DMS 273 (cell line): ENCODE measurements at regions not wholly inside any gene's neighbourhood (a gene's known extent, or its start where the extent isn't known, plus 50 kb on each side); places are given as distances from the start of the nearest gene placed in this dataset.
"Not testable (repeated sequence)": the region's sequence is repeated elsewhere in the genome, so short reads cannot be mapped to it uniquely, and the experiment has no call there.

Experiments used
- DNase-seq: peaks from one replicate; lab custom pipeline; 2025; ENCODE audit not compliant: unreplicated experiment; lab: John Stamatoyannopoulos, UW

DNA sequence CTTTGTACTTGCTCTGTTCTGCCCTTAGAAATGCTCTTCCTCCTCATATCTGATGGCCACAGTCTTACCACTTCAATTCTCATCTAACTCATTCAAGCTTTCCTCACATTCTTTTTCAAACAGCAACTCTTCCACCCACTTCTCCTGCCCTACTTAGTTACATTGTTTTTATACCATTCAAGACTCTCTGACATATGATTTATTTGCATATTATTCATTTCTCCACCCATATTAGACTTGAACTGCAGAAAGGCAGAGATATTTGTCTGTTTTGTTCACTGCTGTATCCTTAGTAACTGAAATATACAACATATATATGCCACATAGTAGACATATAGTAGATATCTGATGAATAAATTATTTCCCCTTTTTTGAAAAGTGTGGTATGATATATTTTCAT is 95.5 kb upstream of the DCN start:
- no peak for DNase-seq

DNA sequence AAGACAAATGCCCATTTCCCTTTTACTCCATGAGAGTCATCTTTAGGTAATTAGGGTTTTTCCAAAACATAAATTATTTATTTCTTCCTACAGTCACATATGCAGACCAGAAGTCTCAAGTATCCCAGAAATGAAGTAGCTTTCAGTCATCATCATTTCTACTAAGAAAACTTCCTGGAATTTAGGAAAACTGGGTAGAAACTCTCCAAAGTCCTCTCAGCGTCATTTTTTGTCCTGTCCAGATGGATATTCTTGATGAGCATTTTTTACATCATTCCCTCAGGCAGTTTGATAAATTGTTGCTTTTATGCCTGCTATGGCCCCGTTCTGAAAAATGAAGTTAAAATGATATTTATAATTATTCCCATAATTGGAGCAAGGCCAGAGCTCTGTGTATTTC is 93.9 kb upstream of the DCN start:
- DNase-seq: no peak

DNA sequence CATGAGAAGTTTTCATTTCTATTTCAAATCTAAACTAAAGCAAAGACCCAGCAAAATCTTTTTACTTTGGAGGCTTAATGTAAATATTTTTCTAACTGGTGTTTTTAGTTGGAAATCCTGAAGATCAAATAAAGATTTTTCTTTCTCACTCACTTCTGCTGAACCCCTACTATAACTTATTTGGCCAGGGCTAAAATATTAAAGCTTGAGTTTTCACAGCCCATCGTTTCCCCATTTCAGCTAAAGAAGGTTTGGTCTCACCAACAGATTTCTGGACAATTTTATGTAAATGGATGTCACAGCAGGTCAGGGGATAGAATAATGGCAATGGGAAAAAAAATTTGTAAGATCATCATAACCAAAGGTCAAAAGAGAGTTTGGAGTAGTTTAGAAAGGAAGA is 92.7 kb upstream of the DCN start:
- peak; percentile 23 for DNase-seq

DNA sequence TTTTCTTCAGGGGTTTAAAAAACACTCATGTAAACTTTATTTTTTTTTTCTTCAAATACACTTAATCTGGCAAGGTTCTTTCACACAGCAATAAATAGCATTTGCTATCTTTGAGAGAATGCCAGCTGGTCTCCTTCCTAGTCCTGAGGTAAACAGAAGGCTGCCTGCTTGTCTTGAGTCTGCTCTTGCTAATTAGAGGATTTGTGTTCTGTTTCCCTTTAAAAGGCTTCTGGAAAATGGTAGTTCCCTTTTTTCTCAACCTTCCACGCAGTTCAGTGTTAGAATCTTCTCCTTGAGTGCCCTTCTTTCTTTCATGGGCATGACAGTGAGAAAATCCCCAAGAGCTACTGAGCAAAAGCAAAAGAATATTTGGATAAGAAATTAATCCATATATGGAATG is 92.3 kb upstream of the DCN start:
- DNase-seq: peak; percentile 70

DNA sequence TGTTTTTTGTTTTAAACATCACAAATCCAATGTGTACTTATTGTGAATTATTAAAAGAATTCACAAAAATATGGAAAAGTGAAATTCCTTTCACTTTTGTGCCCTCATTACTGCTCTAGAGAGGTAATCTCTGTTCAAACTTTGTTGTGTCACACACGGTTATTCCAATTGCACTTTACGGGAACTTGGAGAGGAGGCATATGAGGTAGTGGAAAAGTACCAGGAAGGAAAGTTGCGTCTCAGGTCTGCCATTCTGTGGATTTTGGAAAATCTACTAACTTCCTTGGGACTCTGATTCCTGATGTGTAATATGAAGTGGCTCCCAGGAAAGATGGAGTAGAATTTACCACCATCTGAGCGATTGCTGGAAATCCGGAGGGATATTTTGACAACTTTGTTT is 90.9 kb upstream of the DCN start:
- DNase-seq: no peak

DNA sequence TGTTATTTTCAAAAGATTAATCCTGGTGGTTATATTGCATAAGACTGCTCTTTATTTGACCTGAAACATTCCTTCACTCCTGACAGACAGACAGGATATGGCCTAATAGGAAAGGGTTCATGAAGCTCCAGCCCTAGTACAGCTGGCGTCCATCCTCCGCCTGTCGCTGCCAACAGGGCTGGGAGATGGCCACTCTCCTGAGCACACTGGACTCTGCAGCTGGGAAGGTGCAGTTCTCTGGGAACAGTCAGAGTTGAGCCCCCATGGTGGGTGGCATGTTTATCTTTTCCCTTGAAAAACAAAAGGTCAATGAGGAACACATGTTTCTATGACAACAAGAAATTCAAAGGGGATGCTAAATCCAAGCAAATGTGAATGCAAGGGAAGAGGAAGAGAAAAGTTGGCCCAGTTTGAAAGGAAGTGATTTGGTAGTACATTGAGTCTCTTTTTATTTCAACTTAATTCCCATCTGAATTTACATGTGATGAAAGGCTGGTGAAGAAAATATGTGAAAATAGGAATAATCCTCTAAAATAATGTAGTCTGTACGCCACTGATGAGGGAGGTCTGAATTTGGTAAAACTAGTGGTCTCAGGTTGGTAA is 89.9 kb upstream of the DCN start:
- no peak for DNase-seq

DNA sequence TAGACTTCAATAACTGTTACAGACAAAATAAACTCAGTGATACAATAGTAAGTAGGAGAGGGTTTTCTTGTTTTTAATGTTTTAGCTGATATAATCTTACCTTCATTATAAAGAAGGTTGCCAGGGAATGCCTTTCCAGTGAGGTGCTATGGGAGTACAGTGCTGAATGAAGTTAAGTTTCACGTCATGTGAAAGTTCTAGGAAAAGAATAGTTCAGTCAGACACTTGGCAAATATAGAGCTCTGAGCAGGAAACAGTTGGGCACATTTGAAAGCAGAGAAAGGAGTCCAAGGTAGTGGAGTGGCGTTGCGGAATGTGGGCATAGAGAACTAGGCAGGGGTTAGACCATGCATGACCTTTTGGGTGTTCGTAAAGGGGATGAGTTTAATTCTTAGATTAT is 88.6 kb upstream of the DCN start:
- DNase-seq: no peak

DNA sequence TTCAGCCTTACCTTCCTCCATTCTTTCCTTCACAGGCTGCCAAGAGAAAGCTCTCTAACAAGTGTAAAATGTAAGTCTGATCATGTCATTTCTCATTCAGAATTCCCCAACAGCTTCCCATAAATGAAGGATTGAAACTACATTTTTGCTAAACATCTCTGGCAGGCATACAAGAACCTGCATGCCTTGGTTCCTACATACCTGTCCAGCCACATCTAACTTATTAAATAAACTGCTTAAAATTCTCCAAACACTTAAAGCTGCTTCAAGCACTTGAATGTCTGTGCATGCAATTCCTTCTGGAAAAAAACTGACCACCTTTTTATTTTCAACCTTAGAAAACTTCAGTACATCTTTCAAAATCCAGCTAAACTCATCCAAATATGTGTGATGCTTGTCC is 84.4 kb upstream of the DCN start:
- no peak for DNase-seq

DNA sequence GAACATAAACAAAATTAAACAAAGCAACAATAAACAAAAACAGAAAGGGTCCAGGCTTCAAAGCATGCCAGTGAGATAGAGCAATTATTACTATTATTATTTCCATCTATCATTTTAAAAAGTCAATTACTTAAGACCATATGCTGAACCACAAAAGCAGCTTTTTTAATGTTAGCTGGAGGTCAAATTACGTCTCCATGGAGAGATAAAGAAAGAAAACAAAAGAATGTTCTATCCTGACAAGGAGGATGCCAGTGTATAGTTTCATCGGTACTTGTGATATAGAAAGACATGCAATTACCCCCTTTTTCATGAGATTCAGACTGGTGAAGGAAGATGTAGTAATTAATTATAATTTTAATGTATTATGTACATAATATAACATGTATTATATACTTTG is 81.6 kb upstream of the DCN start:
- no peak for DNase-seq

DNA sequence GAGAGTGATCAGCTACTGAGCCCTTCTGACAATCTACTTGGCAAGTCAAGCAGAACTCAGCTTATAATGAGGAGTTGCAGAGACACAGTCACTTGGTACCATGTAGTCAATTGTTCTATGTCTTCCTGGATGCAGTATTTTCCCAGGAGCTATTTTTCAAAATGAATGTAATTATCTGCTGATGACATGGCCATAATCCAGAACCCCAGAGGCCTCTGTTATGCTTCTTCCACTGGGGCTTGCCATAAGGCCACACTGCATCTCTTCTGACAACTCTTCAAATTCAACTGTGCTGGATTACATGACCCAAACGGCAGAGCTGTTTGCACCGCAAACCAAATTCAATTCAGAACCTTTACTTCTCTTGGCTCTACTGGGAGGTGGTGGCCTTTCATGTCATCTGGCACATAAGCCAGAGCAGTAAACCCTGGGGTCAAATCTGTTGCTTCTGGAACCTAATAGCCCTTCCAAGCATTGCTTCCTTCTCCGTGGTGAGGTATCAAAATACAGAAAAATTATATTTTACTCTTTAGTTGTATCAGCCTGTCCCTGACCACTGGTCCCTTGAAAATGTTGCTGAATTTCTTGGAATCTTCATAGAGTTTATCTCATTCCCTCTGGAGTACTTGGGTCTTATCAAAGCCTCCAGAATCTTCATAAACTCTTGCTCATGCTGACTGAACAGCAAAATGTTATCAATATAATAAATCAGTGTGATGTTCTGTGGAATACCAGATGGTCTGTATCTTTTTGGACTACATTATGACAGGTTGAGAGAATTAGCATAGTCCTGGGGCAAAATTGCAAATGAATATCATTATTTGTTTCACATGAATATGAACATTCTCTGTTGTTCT is 79.4 kb upstream of the DCN start:
- no peak for DNase-seq

DNA sequence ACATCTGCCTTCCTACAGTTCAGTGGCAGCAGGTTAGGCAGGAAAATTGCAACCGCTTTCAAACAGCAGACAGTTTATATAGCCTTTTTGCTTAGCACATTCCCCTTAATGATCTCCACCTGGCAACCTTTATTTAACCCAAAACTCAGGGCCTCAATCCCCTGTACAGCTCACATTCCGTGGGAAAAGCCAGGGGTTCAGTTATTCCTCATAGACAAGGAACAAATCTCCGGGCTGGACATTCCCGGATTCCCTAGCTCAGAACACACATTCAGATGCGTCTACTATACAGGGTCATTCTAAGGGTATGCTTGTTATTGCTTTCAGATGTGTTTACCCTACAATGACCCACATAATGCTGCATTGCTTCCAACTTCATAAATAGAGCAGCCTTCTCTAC is 73.8 kb upstream of the DCN start:
- no peak for DNase-seq

DNA sequence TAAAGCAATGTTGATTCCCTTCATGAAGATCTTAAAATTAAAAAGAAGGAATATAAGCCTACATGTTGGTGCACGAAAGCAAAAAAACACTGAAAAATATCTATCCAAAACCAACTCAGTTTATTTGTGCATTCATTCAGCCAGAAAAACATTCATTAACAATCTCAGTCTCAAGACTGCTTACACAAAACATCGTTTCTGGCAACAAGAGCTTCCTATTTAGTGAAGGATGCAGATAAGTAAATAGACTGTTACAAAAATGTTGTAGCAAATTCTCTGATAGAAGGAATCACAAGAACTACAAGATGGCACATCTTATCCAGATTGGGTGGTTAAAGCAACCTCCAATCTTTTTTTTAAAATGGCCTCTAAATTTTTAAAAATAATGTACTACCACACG is 69.7 kb upstream of the DCN start:
- no peak for DNase-seq

DNA sequence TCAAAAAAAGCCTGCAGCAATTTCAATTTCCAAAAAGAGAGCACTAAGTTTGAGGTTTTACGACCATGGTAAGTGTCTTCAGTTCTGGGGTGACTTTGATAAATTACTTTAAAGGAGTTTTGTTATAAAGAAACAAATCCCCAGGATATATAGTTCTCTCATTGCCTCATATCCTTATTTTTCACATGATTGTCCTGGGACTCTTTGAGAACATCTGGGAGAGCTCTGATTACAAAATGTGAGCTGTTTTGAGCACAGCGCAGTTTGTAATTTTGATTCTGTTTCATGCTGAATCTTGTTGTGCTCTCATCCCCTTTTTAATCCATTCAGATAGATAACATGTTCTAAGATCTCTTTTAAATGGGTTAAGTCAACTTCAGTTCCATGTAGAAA is 67.7 kb upstream of the DCN start:
- no peak for DNase-seq

DNA sequence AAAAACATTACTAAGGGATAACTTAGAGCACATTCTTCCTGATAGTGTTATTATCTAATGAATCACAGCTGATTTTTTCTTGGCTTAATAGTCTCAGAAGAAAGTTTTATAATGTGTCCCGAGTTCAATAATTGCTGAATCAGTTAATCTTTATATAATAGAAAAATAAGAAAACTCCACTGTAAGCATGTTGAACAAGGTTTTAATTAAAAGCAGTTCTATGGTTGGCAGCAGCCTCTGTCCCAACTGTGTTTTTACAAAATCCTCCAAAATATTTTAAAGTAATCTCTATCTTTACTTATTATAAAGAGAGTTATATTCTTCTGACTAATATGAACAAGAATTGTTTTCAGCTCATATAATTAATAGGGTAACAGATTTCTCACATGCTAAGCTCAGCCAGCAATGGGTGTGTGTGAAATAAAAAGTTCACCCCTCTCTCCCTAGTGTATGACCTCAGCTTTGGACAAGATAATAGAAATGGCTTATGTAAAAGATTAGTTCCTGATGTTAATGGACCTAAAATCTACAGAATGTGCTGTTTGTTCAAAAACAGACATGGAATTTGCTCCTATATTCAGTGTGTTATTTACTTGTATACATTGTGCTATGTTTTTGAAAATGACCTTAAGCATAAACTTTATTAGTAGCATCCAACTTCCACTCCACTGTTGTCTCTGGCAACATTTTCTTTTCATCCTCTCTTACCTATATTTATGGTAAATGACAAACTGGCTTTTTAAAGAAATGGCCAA is 67.1 kb upstream of the DCN start:
- no peak for DNase-seq

DNA sequence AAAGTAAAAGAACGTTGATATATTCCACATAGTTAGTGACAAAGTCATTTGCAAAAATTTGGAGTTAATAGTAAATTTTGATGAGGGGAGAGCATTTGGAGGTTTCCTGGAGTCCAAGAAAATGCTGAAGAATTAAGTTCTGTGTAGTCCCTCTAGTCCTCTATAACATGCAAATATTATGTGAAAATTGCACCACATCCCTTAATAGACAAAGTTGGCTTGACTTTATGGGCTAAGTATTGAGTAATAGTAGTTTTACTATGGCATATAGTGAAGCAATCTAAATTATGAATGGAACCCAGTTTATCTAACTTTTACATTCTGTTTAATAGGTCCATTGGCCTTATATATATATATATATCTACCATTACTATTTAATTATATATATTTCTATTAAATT is 66.4 kb upstream of the DCN start:
- no peak for DNase-seq

DNA sequence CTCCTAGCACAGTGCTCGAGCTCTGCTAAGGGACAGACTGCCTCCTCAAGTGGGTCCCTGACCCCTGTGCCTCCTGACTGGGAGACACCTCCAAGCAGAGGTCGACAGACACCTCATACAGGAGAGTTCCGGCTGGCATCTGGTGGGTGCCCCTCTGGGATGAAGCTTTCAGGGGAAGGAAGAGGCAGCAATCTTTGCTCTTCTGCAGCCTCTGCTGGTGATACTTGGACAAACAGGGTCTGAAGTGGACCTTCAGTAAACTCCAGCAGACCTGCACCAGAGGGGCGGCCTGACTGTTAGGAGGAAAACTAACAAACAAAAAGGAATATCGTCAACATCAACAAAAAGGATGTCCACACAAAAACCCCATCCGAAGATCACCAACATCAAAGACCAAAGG is 60.6 kb upstream of the DCN start:
- not testable (repeated sequence) for DNase-seq

DNA sequence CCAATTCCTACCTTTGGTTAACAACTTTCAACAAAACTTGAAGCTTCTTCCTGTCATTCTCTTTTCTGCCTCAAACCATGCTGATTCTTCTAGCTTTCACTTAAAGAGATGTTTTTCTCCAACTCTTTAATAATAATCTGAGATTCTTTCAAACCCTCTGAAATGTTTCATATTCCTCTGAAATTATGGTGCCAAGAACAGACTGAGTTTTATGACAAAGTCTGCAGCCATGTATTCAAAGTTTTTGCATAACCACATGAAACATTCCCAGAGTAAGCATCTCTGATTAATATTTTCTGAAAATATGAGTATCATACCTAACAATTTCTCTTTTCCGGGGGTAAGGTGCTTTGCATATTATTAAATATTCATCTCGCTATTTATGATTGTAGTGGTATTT is 59.1 kb upstream of the DCN start:
- no peak for DNase-seq

DNA sequence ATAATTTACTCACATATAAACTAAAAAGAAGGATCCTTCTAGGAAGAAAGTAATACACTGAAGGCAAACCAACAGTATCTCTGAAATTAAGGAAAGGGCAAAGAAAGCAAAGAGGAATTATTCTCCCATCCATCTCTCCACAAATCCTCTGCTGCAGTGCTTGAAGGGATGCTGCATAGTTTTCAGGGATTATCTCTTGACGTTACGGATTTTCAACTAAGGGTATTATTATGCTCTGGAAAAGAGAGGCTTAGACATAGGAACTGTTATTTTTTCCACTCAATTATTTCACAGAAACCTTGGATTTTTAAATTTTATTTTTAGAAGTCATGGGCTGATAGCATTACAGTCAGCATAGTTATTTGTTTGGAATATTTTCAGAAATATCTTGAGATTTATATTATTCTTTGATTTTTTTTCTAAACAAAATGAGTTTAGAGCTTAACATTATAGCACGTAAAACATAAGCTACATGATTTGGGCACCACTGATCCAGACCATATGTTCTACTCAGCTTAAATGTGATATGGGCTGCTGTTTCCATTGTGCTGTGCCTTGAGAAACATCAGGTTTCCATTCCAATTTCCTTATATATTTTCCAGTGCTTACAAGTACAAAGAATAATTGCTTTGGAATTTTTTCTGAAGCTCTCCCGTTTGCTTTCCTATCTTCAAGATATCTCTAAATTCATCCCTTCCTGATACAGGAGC is 57.9 kb upstream of the DCN start:
- no peak for DNase-seq

DNA sequence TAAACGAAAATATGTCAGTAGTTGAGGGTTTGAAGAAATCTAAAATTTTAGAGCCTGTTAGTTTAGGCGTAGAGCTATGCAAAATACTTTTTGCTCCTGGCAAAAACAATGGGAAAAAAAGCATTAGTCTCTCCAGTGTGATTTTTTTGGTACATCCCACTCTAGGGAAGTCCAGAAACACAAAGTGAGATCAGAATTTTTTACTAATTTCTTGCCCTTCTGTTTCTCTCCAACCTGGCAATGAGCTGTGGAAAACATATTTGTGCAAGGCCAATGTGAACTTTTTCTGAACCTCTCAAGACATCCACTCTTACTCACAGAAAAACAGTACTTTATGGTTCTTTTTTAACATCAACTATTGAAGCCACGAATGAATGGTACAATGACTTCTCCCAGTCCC is 56.9 kb upstream of the DCN start:
- no peak for DNase-seq
